WERI-Rb-1 (cell line): ENCODE measurements at regions not wholly inside any gene's neighbourhood (a gene's known extent, or its start where the extent isn't known, plus 50 kb on each side); places are given as distances from the start of the nearest gene placed in this dataset.
"Not testable (repeated sequence)": the region's sequence is repeated elsewhere in the genome, so short reads cannot be mapped to it uniquely, and the experiment has no call there.

Experiments
- DNase-seq: peaks from one replicate; pipeline ENCODE4 v3.0.0-alpha.2; 2020
- H3K27ac ChIP-seq: fragments of 250-450 bp; sonication (Bioruptor Pico); 2 replicates; pipeline ENCODE4 v1.5.1; 2020; ENCODE audit warnings: mild to moderate bottlenecking, moderate library complexity
- H3K27me3 ChIP-seq: fragments of 250-450 bp; sonication (Bioruptor Pico); 2 replicates; pipeline ENCODE4 v1.5.1; 2021; ENCODE audit warnings: mild to moderate bottlenecking, low read depth, moderate library complexity; ENCODE audit not compliant: insufficient read depth, severe bottlenecking
- H3K36me3 ChIP-seq: fragments of 250-450 bp; sonication (Bioruptor Pico); 2 replicates; pipeline ENCODE4 v1.5.1; 2020; ENCODE audit warnings: mild to moderate bottlenecking, moderate library complexity
- H3K4me3 ChIP-seq: 2 replicates; pipeline ENCODE4 v1.5.1; 2011; ENCODE audit warnings: low read depth, mild to moderate bottlenecking, control low read depth, low read length
- H3K9me3 ChIP-seq: fragments of 250-450 bp; sonication (Bioruptor Pico); 2 replicates; pipeline ENCODE4 v1.5.1; 2021; ENCODE audit warnings: mild to moderate bottlenecking, moderate library complexity; ENCODE audit not compliant: severe bottlenecking
- CTCF ChIP-seq: IDR thresholded peaks from 2 replicates; pipeline ENCODE4 v1.5.1; 2011; ENCODE audit warnings: low read depth, mild to moderate bottlenecking, control low read depth, inconsistent platforms, low read length

GRCh38 chr16:9160551-9160911, 69.1 kb downstream of the HAPSTR1 start:
- no peak for TF ChIP-seq CTCF
- Histone ChIP-seq H3K4me3 (no peak overlapping the region), H3K27ac (peak overlapping the region; percentile 58), H3K27me3 (no peaks in the 10 kb centered on the region), H3K9me3 (no peaks in the 10 kb centered on the region), H3K36me3 (no peaks in the 10 kb centered on the region)
- DNase-seq: no peak

- Histone ChIP-seq H3K27ac (peak overlapping the region; percentile 98), H3K36me3 (no peaks in the 10 kb centered on the region), H3K27me3 (no peaks in the 10 kb centered on the region), H3K4me3 (no peak overlapping the region), H3K9me3 (no peaks in the 10 kb centered on the region)
- no peak for TF ChIP-seq CTCF
- peak; percentile 95 for DNase-seq
These were observed 74.2 kb downstream of the HAPSTR1 start for GRCh38 chr16:9165681-9166080.

- not testable (repeated sequence) for H3K36me3 ChIP-seq
- DNase-seq: peak; percentile 67
These were observed 75.0 kb downstream of the HAPSTR1 start for GRCh38 chr16:9166326-9166993.

GRCh38 chr16:9169094-9169493, 77.7 kb downstream of the HAPSTR1 start:
- DNase-seq: no peak
- Histone ChIP-seq H3K27ac (no peak overlapping the region), H3K4me3 (no peak overlapping the region), H3K36me3 (no peaks in the 10 kb centered on the region), H3K9me3 (peaks cover 13% of the 10 kb centered on the region), H3K27me3 (no peaks in the 10 kb centered on the region)
- TF ChIP-seq CTCF: no peak

More at GRCh38 chr16:9166326-9166993, 75.0 kb downstream of the HAPSTR1 start:
- H3K27ac ChIP-seq: peak overlapping the region; percentile 98
- H3K9me3 ChIP-seq, H3K27me3 ChIP-seq: not testable (repeated sequence)
- H3K4me3 ChIP-seq: peak overlapping the region; percentile 4; the same call in 1 of the 2 replicates

- Histone ChIP-seq H3K27ac (no peak overlapping the region), H3K9me3 (peaks cover 13% of the 10 kb centered on the region), H3K27me3 (no peaks in the 10 kb centered on the region), H3K36me3 (no peaks in the 10 kb centered on the region), H3K4me3 (no peak overlapping the region)
- DNase-seq: no peak
- no peak for TF ChIP-seq CTCF
These were observed 79.0 kb downstream of the HAPSTR1 start for GRCh38 chr16:9170470-9170869.

- no peak for TF ChIP-seq CTCF
- no peak overlapping the region for H3K4me3 ChIP-seq
- peaks cover 21% of the 10 kb centered on the region for H3K9me3 ChIP-seq
- H3K36me3 ChIP-seq: no peaks in the 10 kb centered on the region; the same call in 1 of the 2 replicates
- peak overlapping the region; percentile 95 for H3K27ac ChIP-seq
- H3K27me3 ChIP-seq: no peaks in the 10 kb centered on the region
- DNase-seq: peak; percentile 95
These were observed 85.3 kb downstream of the HAPSTR1 start for GRCh38 chr16:9176547-9177418.
